Activated effector memory CD4-positive, alpha-beta T cell treated with anti-CD3 and anti-CD28 coated beads, Interleukin-2, amount 50 U/mL, for 16 hours (primary cell): ENCODE measurements at regions not wholly inside any gene's neighbourhood (a gene's known extent, or its start where the extent isn't known, plus 50 kb on each side); places are given as distances from the start of the nearest gene placed in this dataset.
"Not testable (repeated sequence)": the region's sequence is repeated elsewhere in the genome, so short reads cannot be mapped to it uniquely, and the experiment has no call there.

ENCODE experiments used
- DNase-seq: peaks from one replicate; pipeline ENCODE4 v3.0.0-alpha.2; 2020

DNA sequence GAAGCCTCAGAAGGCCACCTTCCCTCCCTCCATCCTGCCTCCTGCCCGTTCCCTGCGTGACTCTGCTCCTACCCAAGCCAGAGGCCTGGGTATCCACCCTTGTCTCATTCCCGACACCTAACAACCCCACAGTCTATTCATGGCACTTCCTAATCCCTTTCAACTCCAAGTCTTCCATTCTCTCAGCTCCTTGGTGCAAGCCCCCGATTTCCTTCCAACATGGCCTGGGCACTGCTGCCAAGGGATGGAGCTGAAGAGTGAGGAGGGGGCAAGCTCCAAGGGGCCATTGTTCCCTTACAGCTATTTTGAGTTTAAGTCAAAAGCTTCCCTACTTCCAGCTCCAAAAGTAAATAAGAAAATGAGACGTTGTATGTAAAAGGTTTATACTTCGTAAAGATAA, 84.8 kb upstream of the ASB18 start:
- no peak for DNase-seq

DNA sequence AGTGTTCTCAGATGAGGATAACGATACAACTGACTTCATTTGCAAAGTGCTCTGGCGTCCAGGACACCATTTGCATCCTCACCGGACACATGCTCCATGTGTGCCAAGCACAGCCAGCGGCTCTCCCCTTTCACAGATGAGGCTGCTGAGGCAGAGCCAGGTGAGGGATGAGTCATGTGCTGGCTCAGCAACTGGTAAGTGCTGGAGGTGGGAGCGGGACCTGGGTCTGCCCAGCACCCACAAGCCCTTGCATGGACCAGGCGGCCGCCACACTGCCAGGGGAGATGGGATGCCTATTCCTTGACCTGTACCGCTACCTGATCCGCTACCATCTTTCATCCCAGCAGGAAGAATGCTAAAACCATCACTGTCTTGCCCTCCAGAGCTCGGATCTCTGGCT, 86.2 kb upstream of the ASB18 start:
- no peak for DNase-seq

DNA sequence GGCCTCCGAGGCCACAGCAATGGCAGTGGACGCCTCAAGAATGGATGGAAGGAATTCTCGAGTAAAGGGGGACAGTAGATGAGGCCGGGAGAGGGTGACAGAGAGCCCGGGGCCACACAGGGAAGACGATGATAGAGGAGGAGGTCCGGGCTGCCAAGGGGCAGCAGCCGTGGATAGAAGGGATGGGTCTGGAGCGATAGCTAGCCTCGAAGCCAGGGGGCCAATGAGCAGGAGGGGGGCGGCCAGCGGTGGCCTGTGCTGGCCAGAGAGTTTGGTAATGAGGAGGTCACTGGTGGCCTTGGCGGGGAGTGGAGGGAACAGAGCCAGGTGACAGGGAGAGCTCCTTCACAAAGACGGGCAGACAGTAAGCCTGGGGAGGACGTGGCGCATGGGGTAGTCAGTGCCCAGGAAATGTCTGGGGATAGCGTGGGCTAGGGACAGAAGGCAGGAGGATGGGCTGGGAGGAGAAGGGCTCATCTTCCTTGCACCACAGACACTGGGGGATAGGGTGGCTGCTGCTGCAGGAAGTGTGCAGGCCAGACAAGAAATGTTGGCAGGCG, 87.8 kb upstream of the ASB18 start:
- no peak for DNase-seq

- peak; percentile 64 for DNase-seq
These were observed 88.8 kb upstream of the ASB18 start for GRCh38 chr2:236352761-236353593.

DNA sequence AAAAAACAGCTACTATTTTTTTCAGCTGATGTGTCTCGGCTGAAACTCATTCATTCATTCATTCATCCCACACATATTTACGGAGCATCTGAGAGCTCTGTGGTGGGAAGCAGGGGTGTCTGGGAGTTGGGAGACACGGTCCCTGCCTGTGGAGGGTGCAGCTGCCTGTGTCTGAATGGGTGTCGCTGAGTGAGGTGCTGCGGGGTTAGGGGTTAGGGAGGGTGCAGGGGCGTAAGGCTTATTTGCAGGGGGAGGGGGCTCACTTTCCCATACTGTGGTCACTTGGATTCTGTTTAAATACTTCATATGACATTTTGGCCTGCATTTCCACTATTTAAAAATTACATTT, 89.4 kb upstream of the ASB18 start:
- no peak for DNase-seq

DNA sequence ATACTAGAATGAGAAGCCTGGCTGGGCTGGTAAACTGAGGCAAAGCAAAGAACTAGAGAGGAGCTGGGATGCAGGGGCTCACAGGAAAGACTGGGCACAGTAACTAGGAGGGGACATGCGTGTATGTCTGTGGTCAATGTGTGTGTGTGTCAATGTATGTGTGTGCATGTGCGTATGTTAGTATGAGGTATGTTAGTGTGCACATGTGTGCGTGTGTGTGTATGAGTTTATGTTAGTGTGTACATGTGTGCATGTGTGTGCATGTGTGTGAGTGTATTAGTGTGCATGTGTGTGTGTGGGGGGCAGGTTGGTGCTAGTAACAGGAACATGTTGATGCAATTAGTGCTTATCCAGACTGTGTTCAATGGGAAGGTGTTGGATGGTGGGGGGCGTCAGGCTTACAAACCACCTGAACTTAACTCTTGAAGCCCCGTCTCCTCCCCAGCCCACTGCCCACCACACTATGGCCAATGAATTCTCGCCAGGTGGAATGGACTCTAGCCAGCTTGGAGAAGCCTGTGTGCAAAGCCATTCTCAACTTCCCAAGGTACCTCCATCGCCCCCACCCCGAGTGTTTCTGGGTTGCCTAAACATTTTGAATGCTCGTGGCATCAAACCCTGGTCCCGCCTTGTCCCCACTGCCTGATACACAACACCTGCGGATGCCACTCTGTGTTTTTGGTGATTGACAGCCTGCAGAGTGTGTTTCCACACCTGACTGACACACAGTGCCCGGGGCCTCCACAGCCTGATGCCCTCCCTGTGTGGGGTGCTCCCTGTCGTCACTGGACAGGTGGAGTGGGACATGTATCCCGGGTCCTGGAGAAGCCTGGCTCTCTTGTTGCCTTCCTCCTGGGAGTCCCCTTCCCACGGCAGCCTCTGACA, 90.1 kb upstream of the ASB18 start:
- peak; percentile 59 for DNase-seq

DNA sequence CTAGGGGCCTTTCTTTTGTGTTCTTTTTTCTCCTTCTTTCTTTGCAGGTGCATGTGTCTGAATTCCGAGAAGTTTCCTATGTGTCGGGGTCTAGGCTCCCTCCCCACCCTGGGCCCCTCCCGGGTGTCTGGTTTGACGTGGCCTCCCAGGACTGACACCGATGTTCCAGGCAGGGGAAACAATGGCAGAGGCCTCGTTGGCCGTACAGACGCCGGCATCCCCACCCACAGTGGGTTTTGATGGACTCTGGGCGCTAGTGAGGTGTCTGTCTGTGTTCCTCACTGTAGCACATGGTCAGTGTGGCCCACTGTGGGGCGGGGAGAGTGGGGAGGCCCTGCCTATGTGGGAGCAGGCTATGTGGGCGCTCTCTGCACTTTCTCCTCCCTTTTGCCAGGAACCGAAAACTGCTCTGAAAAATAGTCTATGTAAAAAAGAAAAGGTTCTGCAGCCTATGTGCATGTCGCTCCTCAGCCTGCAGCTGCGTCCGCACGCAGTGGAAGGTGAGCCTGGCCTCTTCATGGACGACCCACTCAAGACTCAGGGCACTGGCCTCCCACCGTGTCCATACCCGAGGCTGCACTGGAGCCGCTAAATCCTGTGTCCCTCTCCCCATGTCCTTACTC, 90.9 kb upstream of the ASB18 start:
- no peak for DNase-seq

DNA sequence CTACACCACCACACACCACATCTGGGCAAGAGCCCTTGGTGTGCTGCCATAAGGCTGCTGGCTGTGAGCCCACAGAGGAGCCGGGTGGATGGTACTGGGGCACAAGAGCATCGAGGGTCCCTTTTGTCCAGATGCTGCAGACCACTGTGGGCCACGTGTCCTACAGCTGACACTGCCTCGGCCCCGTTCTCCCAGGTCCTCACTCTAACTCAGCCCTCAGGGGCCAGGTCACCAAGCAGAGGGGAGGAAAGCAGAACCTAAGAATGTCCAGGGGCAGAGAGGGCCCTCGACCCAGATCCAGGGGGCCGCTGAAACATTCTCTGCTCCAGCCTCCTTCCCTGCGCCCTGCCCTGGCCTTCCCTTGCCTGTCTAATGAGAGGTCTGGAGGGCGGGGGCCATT, 91.7 kb upstream of the ASB18 start:
- no peak for DNase-seq

DNA sequence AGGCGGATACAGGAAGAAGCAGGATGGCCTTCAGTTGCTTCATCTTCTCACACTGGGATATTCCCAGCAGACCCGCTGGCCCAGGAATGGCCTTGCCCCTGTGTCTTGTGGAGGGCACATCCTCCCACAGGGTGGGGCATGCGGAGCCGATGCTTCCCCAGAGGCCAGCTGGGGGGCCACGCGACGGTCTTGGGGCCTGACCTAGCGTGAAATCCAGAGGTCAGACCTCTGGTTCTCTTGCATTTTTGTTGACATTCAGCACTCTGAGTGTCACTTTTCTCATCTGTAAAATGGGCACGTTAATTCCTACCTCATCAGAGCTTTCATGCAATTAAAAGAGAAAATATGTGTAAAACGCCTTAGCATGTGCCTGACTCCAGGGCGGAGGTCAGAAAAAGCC, 92.1 kb upstream of the ASB18 start:
- DNase-seq = not testable (repeated sequence)

DNA sequence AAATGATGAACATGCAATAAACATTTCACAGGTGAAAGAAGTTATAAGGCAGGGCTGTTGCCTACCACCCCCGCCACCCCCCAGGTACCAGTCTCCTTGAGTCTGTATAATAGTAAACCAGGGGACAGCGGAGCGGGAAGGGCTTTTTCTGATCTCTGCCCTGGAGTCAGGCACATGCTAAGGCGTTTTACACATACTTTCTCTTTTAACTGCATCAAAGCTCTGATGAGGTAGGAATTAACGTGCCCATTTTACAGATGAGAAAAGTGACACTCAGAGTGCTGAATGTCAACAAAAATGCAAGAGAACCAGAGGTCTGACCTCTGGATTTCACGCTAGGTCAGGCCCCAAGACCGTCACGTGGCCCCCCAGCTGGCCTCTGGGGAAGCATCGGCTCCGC, 94.3 kb upstream of the ASB18 start:
- not testable (repeated sequence) for DNase-seq

DNA sequence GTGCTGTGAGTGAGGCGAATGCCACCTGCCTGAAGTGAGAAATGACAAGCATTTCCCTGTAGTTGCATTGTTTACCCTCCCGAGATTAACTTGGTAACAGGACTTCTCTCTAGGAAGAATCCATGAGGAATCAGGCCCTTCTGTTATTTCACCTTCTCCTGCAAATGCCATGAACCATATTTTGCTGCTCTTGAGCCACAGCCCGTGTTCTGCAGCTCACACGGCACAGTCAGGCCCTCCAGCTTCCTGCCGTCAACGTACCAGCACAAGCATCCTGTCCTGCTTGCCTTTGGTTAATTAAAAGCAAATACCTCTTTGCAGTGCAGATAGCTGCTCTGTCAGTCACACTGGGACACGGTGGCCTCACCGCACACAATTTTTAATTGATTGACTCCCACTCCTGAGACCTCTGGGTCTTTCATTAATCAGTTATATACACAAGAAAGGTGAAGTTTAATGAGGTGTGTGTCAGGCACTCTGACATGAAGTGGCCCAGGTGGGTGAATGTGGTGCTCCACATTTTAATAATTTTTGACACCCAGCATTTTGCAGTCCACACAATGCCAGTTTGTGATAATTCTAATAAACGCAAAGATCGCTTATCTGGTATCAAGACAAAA, 95.3 kb upstream of the ASB18 start:
- no peak for DNase-seq

DNA sequence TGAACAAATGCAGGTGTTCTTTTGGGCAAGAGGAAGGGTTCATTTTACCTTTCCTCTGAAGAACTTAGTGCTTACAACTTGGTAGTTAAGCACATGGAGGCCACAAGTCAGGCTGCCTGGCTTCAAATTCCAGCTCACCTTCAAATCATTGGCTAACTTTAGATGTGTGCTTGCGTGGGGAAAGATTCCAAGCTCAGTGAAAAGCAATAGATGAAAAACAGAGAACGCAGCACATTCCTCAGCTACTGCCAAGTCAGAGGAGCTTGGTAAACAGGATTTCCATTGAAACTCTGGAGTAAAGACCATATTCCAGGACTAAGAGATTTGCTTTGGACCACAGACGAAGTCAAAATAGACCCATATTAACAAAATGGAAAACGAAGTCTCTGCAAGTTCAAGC, 96.3 kb upstream of the ASB18 start:
- DNase-seq = no peak

DNA sequence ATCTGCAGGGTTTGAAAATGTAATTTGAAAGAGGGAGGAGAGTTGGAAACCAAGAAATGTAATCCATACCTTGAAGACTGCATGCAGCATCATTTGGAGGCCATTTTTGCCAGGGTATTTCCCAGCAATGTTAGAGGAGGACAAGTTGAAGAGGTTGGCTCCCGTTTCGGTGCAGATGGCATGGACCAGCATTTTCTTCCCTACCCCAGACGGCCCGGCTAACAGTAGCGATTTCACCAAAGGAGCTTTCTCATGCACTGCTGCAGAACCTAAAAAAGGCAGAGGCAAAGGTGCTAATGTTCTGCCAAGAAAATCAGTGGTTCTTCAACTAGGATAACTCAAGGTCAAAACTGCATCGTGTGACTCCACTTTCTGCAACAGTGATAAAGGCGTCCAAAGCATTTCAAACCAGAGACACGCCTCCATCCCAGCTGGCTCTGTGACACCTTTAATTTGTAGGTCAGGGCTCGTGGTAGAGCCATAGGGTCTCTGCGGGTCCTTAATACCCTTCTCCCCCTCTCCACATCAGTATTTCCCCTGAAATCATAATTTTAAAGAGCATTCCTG, 99.6 kb upstream of the ASB18 start:
- DNase-seq = no peak

GRCh38 chr2:236365258-236366048, 101.2 kb upstream of the ASB18 start:
- DNase-seq = no peak

DNA sequence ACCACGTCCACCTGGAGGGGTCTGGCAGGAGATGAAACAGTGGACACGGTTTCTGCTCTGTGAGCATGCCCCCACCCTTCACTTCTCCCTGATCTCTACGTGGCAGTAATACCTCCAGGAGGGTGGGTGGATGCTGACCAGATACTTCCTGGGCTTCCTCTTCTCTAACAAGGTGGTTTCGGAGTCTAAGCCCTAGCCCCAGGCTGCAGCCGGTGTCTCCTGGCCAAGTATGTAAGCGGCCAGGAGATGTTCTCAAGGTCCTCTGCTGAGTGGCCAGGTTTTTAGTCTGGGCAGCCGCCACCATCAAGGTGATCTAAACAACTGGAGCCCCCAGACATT, 101.8 kb upstream of the ASB18 start:
- DNase-seq = peak; percentile 61

DNA sequence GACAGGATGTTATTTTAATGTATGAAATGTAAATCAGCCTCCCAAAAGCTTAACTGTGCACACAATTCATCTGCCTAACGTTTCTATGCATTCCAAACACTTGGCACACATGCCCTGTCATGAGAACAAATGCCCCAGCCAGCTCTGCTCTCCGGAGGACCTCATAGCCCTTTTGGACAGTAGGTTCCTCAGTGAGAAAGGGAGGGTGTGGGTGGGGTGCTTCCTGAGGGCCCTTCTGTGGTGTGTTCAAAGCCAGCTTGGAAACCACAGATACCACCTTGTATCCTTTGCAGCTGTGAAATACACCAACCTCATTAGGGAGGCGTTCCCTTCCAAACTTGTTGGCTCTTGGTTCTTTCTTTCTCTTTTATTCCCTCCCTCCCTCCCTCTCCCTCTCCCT, 102.2 kb upstream of the ASB18 start:
- peak; percentile 67 for DNase-seq

- no peak for DNase-seq
These were observed 103.5 kb upstream of the ASB18 start for GRCh38 chr2:236367506-236368289.

- DNase-seq = no peak
These were observed 105.5 kb upstream of the ASB18 start for GRCh38 chr2:236369661-236370062.

GRCh38 chr2:236370847-236371409, 106.7 kb upstream of the ASB18 start:
- DNase-seq = no peak

DNA sequence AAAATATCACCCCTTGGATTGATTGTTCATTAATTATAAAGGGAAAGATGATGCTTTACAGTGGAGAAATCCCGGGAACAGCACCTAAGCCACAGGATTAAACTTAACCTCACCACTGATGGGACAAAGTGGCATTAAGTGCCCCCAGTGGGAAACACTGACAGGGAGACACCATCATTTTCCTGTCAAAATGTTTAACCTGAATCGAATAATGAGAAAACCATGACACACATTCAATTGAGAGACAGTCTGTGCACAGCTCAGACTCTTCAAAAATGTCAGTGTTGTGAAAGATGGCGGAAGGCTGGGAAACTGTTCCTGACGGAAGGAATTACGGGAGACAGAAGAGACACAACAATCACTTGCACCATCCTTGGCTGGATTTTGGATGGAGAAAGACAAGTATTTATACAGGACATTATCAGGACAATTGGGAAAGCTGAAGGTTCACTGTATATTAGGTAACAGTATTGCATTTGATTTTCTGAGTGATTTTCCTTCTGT, 111.8 kb upstream of the ASB18 start:
- no peak for DNase-seq
